ENCODE measurements at regions not wholly inside any gene's neighbourhood (a gene's known extent, or its start where the extent isn't known, plus 50 kb on each side); places are given as distances from the start of the nearest gene placed in this dataset.

DNA sequence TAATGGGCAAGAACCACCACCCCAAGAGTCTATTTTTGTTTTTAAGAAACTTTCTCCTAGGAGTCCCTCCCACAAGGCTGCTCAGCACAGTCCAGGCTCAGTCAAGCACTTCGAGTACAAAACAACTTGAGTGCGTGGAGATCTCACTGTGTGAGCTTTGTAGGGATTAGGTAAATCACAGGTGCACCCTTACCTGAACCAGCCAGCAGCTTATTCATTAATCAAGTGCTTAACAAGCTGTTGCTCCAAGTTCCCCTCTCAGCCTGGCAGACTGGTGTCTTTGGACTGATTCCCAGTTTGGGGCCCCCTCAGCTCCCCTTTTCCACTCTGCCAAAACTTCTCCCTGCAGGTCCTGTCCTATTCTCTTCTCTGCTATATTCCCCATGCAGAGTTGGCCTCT is 133.1 kb downstream of the LY86 start:
- no CpG with 5 or more reads among the region's 2 CpGs for WGBS (ENCODE audit: extremely low coverage, insufficient read length, low lambda C conversion rate)
- H3K4me1 Mint-ChIP-seq, result peaks cover 41 to 45% of the 10 kb centered on the region in 2 experiments
- H3T11ph ChIP-seq (ENCODE audit: low read length), result no peak overlapping the region
- no peaks in the 10 kb centered on the region for H3K9me3 ChIP-seq (ENCODE audit: control insufficient read depth, low read depth, low read length)
- H2BK15ac ChIP-seq (ENCODE audit: low read depth, low read length), result no peak overlapping the region
- H3K9ac ChIP-seq (ENCODE audit: extremely low read depth, insufficient read length, low read length), result no peak overlapping the region
- TF ChIP-seq, protein P1, sequence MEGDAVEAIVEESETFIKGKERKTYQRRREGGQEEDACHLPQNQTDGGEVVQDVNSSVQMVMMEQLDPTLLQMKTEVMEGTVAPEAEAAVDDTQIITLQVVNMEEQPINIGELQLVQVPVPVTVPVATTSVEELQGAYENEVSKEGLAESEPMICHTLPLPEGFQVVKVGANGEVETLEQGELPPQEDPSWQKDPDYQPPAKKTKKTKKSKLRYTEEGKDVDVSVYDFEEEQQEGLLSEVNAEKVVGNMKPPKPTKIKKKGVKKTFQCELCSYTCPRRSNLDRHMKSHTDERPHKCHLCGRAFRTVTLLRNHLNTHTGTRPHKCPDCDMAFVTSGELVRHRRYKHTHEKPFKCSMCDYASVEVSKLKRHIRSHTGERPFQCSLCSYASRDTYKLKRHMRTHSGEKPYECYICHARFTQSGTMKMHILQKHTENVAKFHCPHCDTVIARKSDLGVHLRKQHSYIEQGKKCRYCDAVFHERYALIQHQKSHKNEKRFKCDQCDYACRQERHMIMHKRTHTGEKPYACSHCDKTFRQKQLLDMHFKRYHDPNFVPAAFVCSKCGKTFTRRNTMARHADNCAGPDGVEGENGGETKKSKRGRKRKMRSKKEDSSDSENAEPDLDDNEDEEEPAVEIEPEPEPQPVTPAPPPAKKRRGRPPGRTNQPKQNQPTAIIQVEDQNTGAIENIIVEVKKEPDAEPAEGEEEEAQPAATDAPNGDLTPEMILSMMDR (conservative IDR thresholded peaks at IDR 0.05), result no peak
- H3K27me3 ChIP-seq (ENCODE audit: insufficient read depth, low read length), result no peaks in the 10 kb centered on the region
- H3K23ac ChIP-seq (ENCODE audit: insufficient read length, low read depth, low read length), result no peak overlapping the region
- H3K4me3 Mint-ChIP-seq, result no peak overlapping the region
- no peaks in the 10 kb centered on the region for H3K9me3 Mint-ChIP-seq
- H2BK120ac ChIP-seq (ENCODE audit: low read depth, low read length, poor library complexity, severe bottlenecking), result no peak overlapping the region
- H4K5ac ChIP-seq (ENCODE audit: insufficient read length, low read depth, low read length), result no peak overlapping the region
- no peak overlapping the region for H3K14ac ChIP-seq (ENCODE audit: insufficient read depth, low read length)
- peaks cover 4% of the 10 kb centered on the region; the same call in 1 of the 2 replicates for H3K4me1 ChIP-seq (ENCODE audit: insufficient read depth, low read length)
- no peak overlapping the region for H3K4me2 ChIP-seq (ENCODE audit: insufficient read depth, insufficient read length, low read length)
- no peak overlapping the region for H2AFZ ChIP-seq (ENCODE audit: low read length)
- H4K91ac ChIP-seq (ENCODE audit: insufficient read length, low read depth, low read length), result no peak overlapping the region
- H3K4ac ChIP-seq (ENCODE audit: low read depth, low read length), result no peak overlapping the region
- no peak overlapping the region for H3K56ac ChIP-seq (ENCODE audit: insufficient read length, low read depth, low read length)
- no peaks in the 10 kb centered on the region for H3K79me1 ChIP-seq (ENCODE audit: insufficient read depth, low read depth, low read length, poor library complexity, severe bottlenecking)
- H2BK20ac ChIP-seq (ENCODE audit: low read depth, low read length, poor library complexity, severe bottlenecking), result no peak overlapping the region
- H3K18ac ChIP-seq (ENCODE audit: insufficient read length, low read depth, low read length), result no peak overlapping the region
- H3K27ac Mint-ChIP-seq, result no peak overlapping the region
- H3K27ac ChIP-seq (ENCODE audit: insufficient read length, low read depth, low read length), result no peak overlapping the region
- H2BK5ac ChIP-seq (ENCODE audit: insufficient read length, low read length), result no peak overlapping the region
- no peaks in the 10 kb centered on the region; a peak in 1 of 7 replicates for H3K36me3 Mint-ChIP-seq (ENCODE audit: insufficient read depth in 1 of 3, low read depth in 3 of 3)
- no peaks in the 10 kb centered on the region for H4K20me1 ChIP-seq (ENCODE audit: control insufficient read depth, insufficient read depth, insufficient read length)
- H2BK12ac ChIP-seq (ENCODE audit: insufficient read length, low read depth, low read length), result no peak overlapping the region
- H3K23me2 ChIP-seq (ENCODE audit: insufficient read length, low read depth, low read length, poor library complexity, severe bottlenecking), result peaks cover 5% of the 10 kb centered on the region
- peaks cover 21% of the 10 kb centered on the region for H3K27me3 Mint-ChIP-seq (ENCODE audit: low read depth)
- no peak overlapping the region for H4K8ac ChIP-seq (replicated peaks; ENCODE audit: insufficient read length, low read depth, low read length)
- no peak for DNase-seq
- no peaks in the 10 kb centered on the region for H3K79me2 ChIP-seq (ENCODE audit: insufficient read depth, low read length)
- H2AK5ac ChIP-seq (ENCODE audit: insufficient read length, low read length), result no peak overlapping the region
